IMR-90 (cell line): ENCODE measurements at regions not wholly inside any gene's neighbourhood (a gene's known extent, or its start where the extent isn't known, plus 50 kb on each side); places are given as distances from the start of the nearest gene placed in this dataset.

ENCODE experiments used
- ATAC-seq: fragments of 200-7000 bp; cut with Tn5 transposase; 2 replicates; pipeline ENCODE4 v1.9.1; 2020; ENCODE audit warnings: low read depth, mild to moderate bottlenecking, moderate library complexity
- BruUV-seq: library from RNA; stranded (reverse); fragments of 400-500 nt; replicated peaks from 2 replicates; lab custom pipeline; 2021; lab: Mats Ljungman, UMichigan
- CTCF ChIA-PET: fragments of 300-600 bp; formaldehyde crosslinking; extraction: SDS; loops from one replicate; lab custom pipeline; 2021; ENCODE audit warnings: antibody characterized with exemption; lab: Yijun Ruan, JAX
- POLR2A ChIA-PET: fragments of 300-600 bp; sonication (Branson Sonifier 250); formaldehyde crosslinking; loops from one replicate; lab custom pipeline; 2022; ENCODE audit warnings: antibody characterized with exemption; ENCODE audit not compliant: unreplicated experiment; lab: Charles Lee
- DNase-seq: peaks from one replicate; pipeline ENCODE4 v3.0.0; 2013
- H2AFZ ChIP-seq: replicated peaks from 2 replicates; pipeline ENCODE3; 2013; ENCODE audit warnings: low read length, mild to moderate bottlenecking; ENCODE audit not compliant: poor library complexity
- H2AK5ac ChIP-seq: 2 replicates; pipeline ENCODE4 v1.6.1; 2013; ENCODE audit warnings: low read depth, low read length, inconsistent platforms
- H2AK9ac ChIP-seq: replicated peaks from 2 replicates; pipeline ENCODE3; 2013; ENCODE audit warnings: mild to moderate bottlenecking, low read depth, low read length, moderate library complexity; ENCODE audit not compliant: poor library complexity
- H2BK120ac ChIP-seq: 2 replicates; pipeline ENCODE4 v1.6.1; 2013; ENCODE audit warnings: low read depth, low read length, inconsistent platforms
- H2BK15ac ChIP-seq: 3 replicates; pipeline ENCODE4 v1.6.1; 2013; ENCODE audit warnings: low read depth, low read length, inconsistent platforms
- H2BK20ac ChIP-seq: 2 replicates; pipeline ENCODE4 v1.6.1; 2013; ENCODE audit warnings: low read depth, mild to moderate bottlenecking, inconsistent platforms, low read length, moderate library complexity
- H2BK5ac ChIP-seq: 2 replicates; pipeline ENCODE4 v1.6.1; 2013; ENCODE audit warnings: mild to moderate bottlenecking, low read depth, low read length, inconsistent platforms; ENCODE audit not compliant: poor library complexity, severe bottlenecking
- H3K14ac ChIP-seq: replicated peaks from 2 replicates; pipeline ENCODE4 v1.6.1; 2013; ENCODE audit warnings: low read depth, low read length, inconsistent platforms
- H3K18ac ChIP-seq: 2 replicates; pipeline ENCODE4 v1.6.1; 2013; ENCODE audit warnings: low read depth, low read length, control low read depth
- H3K23ac ChIP-seq: 2 replicates; pipeline ENCODE4 v1.6.1; 2013; ENCODE audit warnings: low read depth, low read length, inconsistent platforms
- H3K27ac ChIP-seq: 2 replicates; pipeline ENCODE4 v1.5.1; 2013; ENCODE audit warnings: mild to moderate bottlenecking, control low read depth, low read length; ENCODE audit not compliant: insufficient read depth
- H3K27me3 ChIP-seq: 2 replicates; pipeline ENCODE4 v1.6.1; 2013; ENCODE audit warnings: low read length; ENCODE audit not compliant: control insufficient read depth, insufficient read depth
- H3K36me3 ChIP-seq: 2 replicates; pipeline ENCODE4 v1.6.1; 2013; ENCODE audit warnings: low read length, mixed read lengths; ENCODE audit not compliant: control insufficient read depth, insufficient read depth
- H3K4ac ChIP-seq: 2 replicates; pipeline ENCODE4 v1.6.1; 2013; ENCODE audit warnings: low read depth, low read length, inconsistent platforms
- H3K4me1 ChIP-seq: 2 replicates; pipeline ENCODE4 v1.6.1; 2013; ENCODE audit warnings: low read length, mixed read lengths; ENCODE audit not compliant: control insufficient read depth, insufficient read depth
- H3K4me2 ChIP-seq: 2 replicates; pipeline ENCODE4 v1.6.1; 2013; ENCODE audit warnings: low read depth, mild to moderate bottlenecking, control low read depth, low read length, moderate library complexity
- H3K4me3 ChIP-seq: 2 replicates; pipeline ENCODE4 v1.5.1; 2013; ENCODE audit warnings: low read depth, mild to moderate bottlenecking, control low read depth, low read length, moderate library complexity; ENCODE audit not compliant: insufficient read depth
- H3K56ac ChIP-seq: 2 replicates; pipeline ENCODE4 v1.6.1; 2013; ENCODE audit warnings: low read length, inconsistent platforms; ENCODE audit not compliant: insufficient read depth; ENCODE audit errors: extremely low read depth
- H3K79me1 ChIP-seq, 2 experiments: 2 replicates each; pipeline ENCODE4 v1.6.1; 2013; ENCODE audit warnings: low read length in 2 of 2, inconsistent platforms in 1 of 2, low read depth in 1 of 2
- H3K9ac ChIP-seq: 2 replicates; pipeline ENCODE4 v1.6.1; 2013; ENCODE audit warnings: low read depth, low read length, control low read depth
- H3K9me1 ChIP-seq: 2 replicates; pipeline ENCODE4 v1.6.1; 2013; ENCODE audit warnings: low read length, inconsistent platforms; ENCODE audit not compliant: insufficient read depth
- H3K9me3 ChIP-seq: 2 replicates; pipeline ENCODE4 v1.6.1; 2013; ENCODE audit warnings: low read length; ENCODE audit not compliant: control insufficient read depth, insufficient read depth
- H4K20me1 ChIP-seq: 2 replicates; pipeline ENCODE4 v1.6.1; 2013; ENCODE audit warnings: low read length, inconsistent platforms; ENCODE audit not compliant: insufficient read depth
- H4K5ac ChIP-seq: 2 replicates; pipeline ENCODE4 v1.6.1; 2013; ENCODE audit warnings: mild to moderate bottlenecking, low read depth, low read length, control low read depth
- H4K8ac ChIP-seq, 2 experiments: 2 replicates each; pipeline ENCODE4 v1.6.1; 2013; ENCODE audit warnings: low read depth in 2 of 2, low read length in 2 of 2, control low read depth in 1 of 2, inconsistent platforms in 1 of 2
- H4K91ac ChIP-seq: 2 replicates; pipeline ENCODE4 v1.6.1; 2013; ENCODE audit warnings: low read depth, low read length, inconsistent platforms; ENCODE audit not compliant: insufficient read depth
- BHLHE40 ChIP-seq: fragments of 150-350 bp; IDR thresholded peaks from 2 replicates; pipeline ENCODE4 v1.6.1; 2016; ENCODE audit warnings: mild to moderate bottlenecking, low read depth, low read length
- CEBPB ChIP-seq: IDR thresholded peaks from 2 replicates; pipeline ENCODE4 v1.6.1; 2012; ENCODE audit warnings: low read depth, low read length, improper control_type of control experiment
- CHD1 ChIP-seq: IDR thresholded peaks from 2 replicates; pipeline ENCODE4 v1.6.1; 2012; ENCODE audit warnings: low read depth, low read length, improper control_type of control experiment
- CTCF ChIP-seq: conservative IDR thresholded peaks from 2 replicates; pipeline ENCODE4 v1.5.1; 2012; ENCODE audit warnings: mild to moderate bottlenecking, low read depth, low read length, improper control_type of control experiment
- ELK1 ChIP-seq: fragments of 150-350 bp; IDR thresholded peaks from 2 replicates; pipeline ENCODE4 v1.6.1; 2016; ENCODE audit warnings: low read depth, mild to moderate bottlenecking, low read length, moderate library complexity, borderline replicate concordance
- MAFK ChIP-seq: IDR thresholded peaks from 2 replicates; pipeline ENCODE4 v1.6.1; 2012; ENCODE audit warnings: low read depth, low read length, improper control_type of control experiment
- MAZ ChIP-seq: IDR thresholded peaks from 2 replicates; pipeline ENCODE4 v1.6.1; 2012; ENCODE audit warnings: low read depth, mild to moderate bottlenecking, low read length, improper control_type of control experiment, moderate library complexity, borderline replicate concordance
- MXI1 ChIP-seq: IDR thresholded peaks from 2 replicates; pipeline ENCODE4 v1.6.1; 2012; ENCODE audit warnings: low read depth, mild to moderate bottlenecking, low read length, moderate library complexity, borderline replicate concordance
- NFE2L2 ChIP-seq: fragments of 150-350 bp; IDR thresholded peaks from 2 replicates; pipeline ENCODE4 v1.6.1; 2016; ENCODE audit warnings: low read depth, mild to moderate bottlenecking, low read length
- POLR2A ChIP-seq: IDR thresholded peaks from 2 replicates; pipeline ENCODE4 v1.6.1; 2012; ENCODE audit warnings: mild to moderate bottlenecking, low read depth, low read length
- RCOR1 ChIP-seq: IDR thresholded peaks from 2 replicates; pipeline ENCODE4 v1.6.1; 2012; ENCODE audit warnings: mild to moderate bottlenecking, low read length, improper control_type of control experiment; ENCODE audit not compliant: insufficient replicate concordance
- RFX5 ChIP-seq: IDR thresholded peaks from 2 replicates; pipeline ENCODE4 v1.8.0; 2012; ENCODE audit warnings: low read depth, mild to moderate bottlenecking, low read length, moderate library complexity
- SMC3 ChIP-seq: fragments of 150-350 bp; IDR thresholded peaks from 2 replicates; pipeline ENCODE4 v1.6.1; 2016; ENCODE audit warnings: low read depth, mild to moderate bottlenecking, antibody characterized with exemption, low read length, moderate library complexity
- USF2 ChIP-seq: fragments of 150-350 bp; IDR thresholded peaks from 2 replicates; pipeline ENCODE4 v1.6.1; 2017; ENCODE audit warnings: mild to moderate bottlenecking, antibody characterized with exemption, low read length, low read depth
- dilution Hi-C: fragments of 300-500 bp; cut with HindIII; formaldehyde crosslinking; loops from one replicate; pipeline ENCODE4 v1.14.3; 2018; ENCODE audit warnings: low sequenced_read_pairs; ENCODE audit not compliant: unreplicated experiment
- in situ Hi-C: fragments of 300-500 bp; cut with MboI; formaldehyde crosslinking; loops from 3 replicates; pipeline ENCODE4 v1.14.3; 2019; ENCODE audit warnings: low sequenced_read_pairs, inconsistent platforms, mixed read lengths
- intact Hi-C: fragments of 100-400 bp; cut with micrococcal nuclease; formaldehyde crosslinking; loops from 2 replicates; pipeline ENCODE4 v1.10.0; 2022

DNA sequence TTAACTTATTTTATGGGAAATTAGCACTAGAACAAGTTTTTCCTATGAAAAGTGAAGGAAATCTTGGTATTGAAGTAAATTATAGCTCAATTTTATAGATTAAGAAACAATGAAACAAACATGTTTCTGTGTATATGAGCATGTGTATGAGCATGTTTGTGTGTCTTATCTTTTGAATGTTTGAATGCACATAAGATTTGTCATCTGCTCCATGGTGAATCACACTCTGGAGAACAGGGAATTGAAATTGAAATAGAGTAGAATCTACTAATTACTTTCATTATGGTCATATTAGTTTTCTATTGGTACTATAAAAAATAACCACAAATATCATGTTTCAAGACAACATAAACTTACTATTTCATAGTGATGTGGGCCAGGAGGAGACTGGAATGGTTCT, 646.6 kb downstream of the OTOL1 start:
- Histone ChIP-seq H2BK15ac (0 out of 3 replicates have a peak overlapping the region, but pooled peaks have one; percentile 24), H3K23ac (no peak overlapping the region), H2AFZ (no peak overlapping the region), H2BK5ac (peak overlapping the region; percentile 70), H3K4me1 (peaks cover 2% of the 10 kb centered on the region; the same call in 1 of the 2 replicates), H3K27me3 (no peaks in the 10 kb centered on the region), H3K18ac (no peak overlapping the region), H3K9me3 (no peaks in the 10 kb centered on the region), H4K8ac (no peak overlapping the region), H3K9me1 (no peaks in the 10 kb centered on the region), H3K4me2 (peak overlapping the region; percentile 7; the same call in 1 of the 2 replicates), H3K4me3 (no peak overlapping the region), H3K36me3 (no peaks in the 10 kb centered on the region), H3K79me1 (no peaks in the 10 kb centered on the region), H3K9ac (no peak overlapping the region), H2AK9ac (no peak overlapping the region), H4K20me1 (no peaks in the 10 kb centered on the region), H2AK5ac (no peak overlapping the region), H2BK120ac (peak overlapping the region; percentile 36; the same call in 1 of the 2 replicates), H3K4ac (no peak overlapping the region), H4K91ac (peak overlapping the region; percentile 30; the same call in 1 of the 2 replicates), H3K27ac (no peak overlapping the region), H4K5ac (no peak overlapping the region), H2BK20ac (no peak overlapping the region), H3K14ac (no peak overlapping the region), H3K56ac (no peak overlapping the region)
- dilution Hi-C loops, result no loop called here
- CTCF ChIA-PET, result interaction anchor here (1.3 kb wide), 1 partner anchor 9 kb away, joined by 3 read pairs; no protein-coding TSS in a partner anchor
- in situ Hi-C loops, result no loop called here
- POLR2A ChIA-PET, result no interaction called here
- TF ChIP-seq MAZ (no peak), ELK1 (no peak), MXI1 (no peak), BHLHE40 (no peak), RCOR1 (no peak), CHD1 (no peak), NFE2L2 (no peak), USF2 (no peak), POLR2A (no peak), CEBPB (no peak), MAFK (no peak), SMC3 (no peak), RFX5 (no peak), CTCF (no peak)
- no TSS peak for BruUV-seq
- intact Hi-C loops, result loop anchor here (5.0 kb wide), 1 partner anchor 154 kb away; no protein-coding TSS in a partner anchor
- ATAC-seq (no peak), DNase-seq (peak; percentile 9)
